MCF 10A (cell line): ENCODE measurements at regions not wholly inside any gene's neighbourhood (a gene's known extent, or its start where the extent isn't known, plus 50 kb on each side); places are given as distances from the start of the nearest gene placed in this dataset.

Experiments used
- BruUV-seq: library from RNA; stranded (reverse); fragments of 400-500 nt; replicated peaks from 2 replicates; lab custom pipeline; 2021; lab: Mats Ljungman, UMichigan
- CTCF ChIA-PET: fragments of 300-600 bp; sonication (Branson Sonifier 250); formaldehyde crosslinking; extraction: SDS; loops from one replicate; lab custom pipeline; 2021; ENCODE audit warnings: antibody characterized with exemption, inconsistent platforms; lab: Yijun Ruan, JAX
- POLR2A ChIA-PET: fragments of 300-600, 350-650 bp; sonication (Branson Sonifier 250); formaldehyde crosslinking; extraction: SDS; loops from one replicate; lab custom pipeline; 2020; ENCODE audit warnings: antibody characterized with exemption, inconsistent platforms; lab: Yijun Ruan, JAX
- DNase-seq: peaks from one replicate; pipeline ENCODE4 v3.0.0-alpha.2; 2018; ENCODE audit not compliant: unreplicated experiment
- H3K27ac Mint-ChIP-seq: one replicate; pipeline ENCODE4 v1.8.0; 2022; ENCODE audit warnings: mild to moderate bottlenecking, low read depth, mixed read lengths; ENCODE audit not compliant: unreplicated experiment
- H3K27me3 Mint-ChIP-seq: one replicate; pipeline ENCODE4 v1.8.0; 2022; ENCODE audit warnings: mixed read lengths; ENCODE audit not compliant: insufficient read depth, unreplicated experiment
- H3K36me3 Mint-ChIP-seq: one replicate; pipeline ENCODE4 v1.8.0; 2022; ENCODE audit warnings: mild to moderate bottlenecking, moderate library complexity, mixed read lengths; ENCODE audit not compliant: insufficient read depth, unreplicated experiment
- H3K4me1 Mint-ChIP-seq: one replicate; pipeline ENCODE4 v1.8.0; 2022; ENCODE audit warnings: mixed read lengths; ENCODE audit not compliant: insufficient read depth, unreplicated experiment
- H3K4me3 Mint-ChIP-seq: one replicate; pipeline ENCODE4 v1.8.0; 2022; ENCODE audit warnings: mild to moderate bottlenecking, moderate library complexity, mixed read lengths; ENCODE audit not compliant: unreplicated experiment
- H3K9me3 Mint-ChIP-seq: one replicate; pipeline ENCODE4 v1.8.0; 2022; ENCODE audit warnings: mixed read lengths; ENCODE audit not compliant: unreplicated experiment
- CTCF ChIP-seq: fragments of 200-600 bp; IDR thresholded peaks from one replicate; pipeline ENCODE4 v1.8.0; 2022; ENCODE audit warnings: antibody characterized with exemption, mild to moderate bottlenecking; ENCODE audit not compliant: unreplicated experiment
- intact Hi-C: fragments of 100-400 bp; cut with micrococcal nuclease; formaldehyde crosslinking; loops from 2 replicates; pipeline ENCODE4 v1.14.1; 2022

- ChIA-PET POLR2A (no interaction called here), CTCF (interaction anchor here (0.5 to 1.4 kb wide), 2 partner anchors 122 to 250 kb away, joined by 3 read pairs; no protein-coding TSS in a partner anchor)
- peaks cover 19% of the 10 kb centered on the region for H3K4me1 Mint-ChIP-seq
- DNase-seq: no peak
- no peaks in the 10 kb centered on the region for H3K9me3 Mint-ChIP-seq
- intact Hi-C loops: no loop called here
- no peak for TF ChIP-seq CTCF
- no peaks in the 10 kb centered on the region for H3K27me3 Mint-ChIP-seq
- BruUV-seq: no TSS peak
- H3K36me3 Mint-ChIP-seq: peaks cover 4% of the 10 kb centered on the region
- no peak overlapping the region for H3K4me3 Mint-ChIP-seq
- H3K27ac Mint-ChIP-seq: no peak overlapping the region
Observed at GRCh38 chr6:113428702-113429101, 428.4 kb upstream of the MARCKS start.

- Mint-ChIP-seq H3K27ac (peak overlapping the region; percentile 43), H3K27me3 (no peaks in the 10 kb centered on the region), H3K4me3 (peak overlapping the region; percentile 57), H3K9me3 (no peaks in the 10 kb centered on the region), H3K4me1 (peaks cover 21% of the 10 kb centered on the region), H3K36me3 (peaks cover 4% of the 10 kb centered on the region)
- CTCF ChIA-PET: interaction anchor here (0.9 to 2.0 kb wide), 3 partner anchors 15 to 426 kb away, joined by 3 to 7 read pairs (median 4); no protein-coding TSS in a partner anchor
- intact Hi-C loops: no loop called here
- POLR2A ChIA-PET: interaction anchor here (0.8 to 2.5 kb wide), 26 partner anchors 8 to 448 kb away, joined by 3 to 72 read pairs (median 5); no protein-coding TSS in a partner anchor
- no peak for TF ChIP-seq CTCF
- BruUV-seq: no TSS peak
- peak; percentile 46 for DNase-seq
Observed at GRCh38 chr6:113432521-113433334, 424.4 kb upstream of the MARCKS start.

GRCh38 chr6:113433335-113433991 is 423.7 kb upstream of the MARCKS start:
- CTCF ChIA-PET: interaction anchor here (0.9 to 2.0 kb wide), 3 partner anchors 14 to 425 kb away, joined by 3 to 7 read pairs (median 4); no protein-coding TSS in a partner anchor
- peak overlapping the region; percentile 57 for H3K4me3 Mint-ChIP-seq
- DNase-seq: peak; percentile 95
- H3K27ac Mint-ChIP-seq: peak overlapping the region; percentile 43
- BruUV-seq: no TSS peak
- POLR2A ChIA-PET: interaction anchor here (0.5 to 2.5 kb wide), 29 partner anchors 9 to 447 kb away, joined by 3 to 72 read pairs (median 5); no protein-coding TSS in a partner anchor
- no peak for TF ChIP-seq CTCF
- intact Hi-C loops: no loop called here
- H3K4me1 Mint-ChIP-seq: peaks cover 21% of the 10 kb centered on the region
- no peaks in the 10 kb centered on the region for H3K27me3 Mint-ChIP-seq
- H3K9me3 Mint-ChIP-seq: no peaks in the 10 kb centered on the region
- peaks cover 6% of the 10 kb centered on the region for H3K36me3 Mint-ChIP-seq

GRCh38 chr6:113434641-113435040 is 422.5 kb upstream of the MARCKS start:
- peak overlapping the region; percentile 43 for H3K27ac Mint-ChIP-seq
- POLR2A ChIA-PET: interaction anchor here (1.2 to 2.5 kb wide), 8 partner anchors 9 to 424 kb away, joined by 3 to 72 read pairs (median 13); no protein-coding TSS in a partner anchor
- no peak overlapping the region for H3K4me3 Mint-ChIP-seq
- intact Hi-C loops: no loop called here
- H3K4me1 Mint-ChIP-seq: peaks cover 17% of the 10 kb centered on the region
- CTCF ChIA-PET: interaction anchor here (0.8 to 2.0 kb wide), 3 partner anchors 13 to 212 kb away, joined by 3 to 7 read pairs (median 4); no protein-coding TSS in a partner anchor
- BruUV-seq: no TSS peak
- H3K9me3 Mint-ChIP-seq: no peaks in the 10 kb centered on the region
- H3K27me3 Mint-ChIP-seq: no peaks in the 10 kb centered on the region
- no peak for TF ChIP-seq CTCF
- no peak for DNase-seq
- H3K36me3 Mint-ChIP-seq: peaks cover 6% of the 10 kb centered on the region
